ENCODE measurements at regions not wholly inside any gene's neighbourhood (a gene's known extent, or its start where the extent isn't known, plus 50 kb on each side); places are given as distances from the start of the nearest gene placed in this dataset.

DNA sequence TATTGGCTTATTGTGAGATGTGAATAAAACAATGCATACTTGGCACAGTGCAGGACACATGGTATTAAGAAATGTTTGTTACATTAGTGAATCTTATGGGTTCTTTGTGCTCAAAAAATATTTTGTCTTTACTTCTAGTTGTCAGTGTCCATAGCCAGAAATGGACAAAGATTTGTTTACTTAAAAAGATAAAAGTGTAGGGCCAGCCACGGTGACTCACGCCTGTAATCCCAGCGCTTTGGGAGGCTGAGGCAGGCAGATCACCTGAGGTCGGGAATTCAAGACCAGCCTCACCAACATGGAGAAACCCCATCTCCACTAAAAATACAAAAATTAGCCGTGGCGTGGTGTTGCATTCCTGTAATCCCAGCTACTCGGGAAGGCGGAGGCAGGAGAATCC, 654.6 kb upstream of the NEGR1 start:
- TF ChIP-seq, protein P1, sequence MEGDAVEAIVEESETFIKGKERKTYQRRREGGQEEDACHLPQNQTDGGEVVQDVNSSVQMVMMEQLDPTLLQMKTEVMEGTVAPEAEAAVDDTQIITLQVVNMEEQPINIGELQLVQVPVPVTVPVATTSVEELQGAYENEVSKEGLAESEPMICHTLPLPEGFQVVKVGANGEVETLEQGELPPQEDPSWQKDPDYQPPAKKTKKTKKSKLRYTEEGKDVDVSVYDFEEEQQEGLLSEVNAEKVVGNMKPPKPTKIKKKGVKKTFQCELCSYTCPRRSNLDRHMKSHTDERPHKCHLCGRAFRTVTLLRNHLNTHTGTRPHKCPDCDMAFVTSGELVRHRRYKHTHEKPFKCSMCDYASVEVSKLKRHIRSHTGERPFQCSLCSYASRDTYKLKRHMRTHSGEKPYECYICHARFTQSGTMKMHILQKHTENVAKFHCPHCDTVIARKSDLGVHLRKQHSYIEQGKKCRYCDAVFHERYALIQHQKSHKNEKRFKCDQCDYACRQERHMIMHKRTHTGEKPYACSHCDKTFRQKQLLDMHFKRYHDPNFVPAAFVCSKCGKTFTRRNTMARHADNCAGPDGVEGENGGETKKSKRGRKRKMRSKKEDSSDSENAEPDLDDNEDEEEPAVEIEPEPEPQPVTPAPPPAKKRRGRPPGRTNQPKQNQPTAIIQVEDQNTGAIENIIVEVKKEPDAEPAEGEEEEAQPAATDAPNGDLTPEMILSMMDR (IDR thresholded peaks at IDR 0.05; ENCODE audit: insufficient read depth, low read depth, low read length), result no peak
- H3K4me3 ChIP-seq (ENCODE audit: low read depth, low read length), result no peak overlapping the region
- no peak for DNase-seq (ENCODE audit: low read depth)

DNA sequence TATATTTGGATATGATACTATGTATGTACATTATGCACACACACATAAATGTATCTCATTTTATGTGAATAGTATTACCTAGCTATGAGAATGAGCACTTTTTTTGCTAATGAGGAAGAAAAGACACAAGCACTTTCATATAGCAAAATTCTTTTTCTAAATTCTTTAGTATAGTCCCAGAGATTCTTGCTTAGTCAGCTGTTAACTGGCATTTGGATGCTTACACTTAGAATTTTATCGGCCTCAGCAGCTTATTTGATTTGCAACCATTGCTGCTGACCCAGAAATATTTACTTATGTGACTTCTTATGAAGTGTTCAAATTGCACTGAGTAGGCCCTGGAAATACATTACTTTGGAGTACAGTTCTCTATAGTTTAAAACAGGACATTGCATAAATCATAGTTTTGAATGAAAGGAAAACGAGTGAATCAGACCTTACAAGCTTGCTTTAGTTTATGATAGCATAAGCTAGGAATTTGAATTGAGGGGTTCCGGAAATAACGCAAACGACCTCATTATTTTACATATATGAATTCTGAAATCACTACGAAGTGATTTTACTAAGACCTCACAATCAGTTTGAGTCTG, 653.9 kb upstream of the NEGR1 start:
- no peak overlapping the region for H3K4me3 ChIP-seq (ENCODE audit: low read depth, low read length)
- TF ChIP-seq, protein P1 (IDR thresholded peaks at IDR 0.05; ENCODE audit: insufficient read depth, low read depth, low read length), result no peak

DNA sequence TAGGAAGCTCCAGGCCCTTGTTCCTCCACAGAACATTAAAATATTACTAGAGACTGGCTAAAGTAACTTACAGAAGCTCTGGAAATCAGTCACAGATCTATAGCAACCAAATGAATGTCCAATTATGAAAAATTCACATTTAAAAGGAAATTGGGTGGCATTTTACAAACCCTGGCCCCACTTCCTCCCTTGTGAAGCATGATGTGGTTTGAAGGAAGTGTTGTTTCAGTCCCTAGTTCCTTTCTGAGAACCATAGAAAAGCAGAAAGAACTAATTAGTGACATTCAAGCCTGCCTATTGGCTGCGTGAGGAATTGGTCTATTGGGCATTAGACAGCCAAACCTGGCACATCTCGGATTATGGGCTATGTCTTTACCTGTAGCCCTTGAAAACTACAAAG, 649.7 kb upstream of the NEGR1 start:
- no peak for DNase-seq (ENCODE audit: low read depth)
- TF ChIP-seq, protein P1 (IDR thresholded peaks at IDR 0.05; ENCODE audit: insufficient read depth, low read depth, low read length), result no peak

More for the DNA sequence above, 653.9 kb upstream of the NEGR1 start:
- no peak for DNase-seq (ENCODE audit: low read depth)

DNA sequence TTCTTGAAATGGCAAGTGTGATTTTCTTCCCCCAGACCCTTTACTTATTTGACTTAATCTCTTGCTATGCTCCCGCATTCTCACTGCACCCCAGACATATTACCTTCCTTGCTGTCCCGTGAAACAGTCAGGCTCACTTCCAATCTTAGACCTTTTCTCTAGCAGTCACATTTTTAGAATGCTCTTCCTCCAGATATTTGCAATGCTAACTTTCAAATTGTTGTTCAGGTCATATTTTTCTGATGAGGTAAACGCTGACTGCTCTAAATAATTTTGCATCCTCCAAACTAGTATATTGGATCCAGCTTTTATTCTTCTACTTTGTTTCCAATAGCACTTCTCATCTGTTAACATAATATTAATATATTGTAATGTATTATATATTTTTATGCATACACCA, 648.2 kb upstream of the NEGR1 start:
- TF ChIP-seq, protein P1 (IDR thresholded peaks at IDR 0.05; ENCODE audit: insufficient read depth, low read depth, low read length), result no peak
- no peak for DNase-seq (ENCODE audit: low read depth)
- no peak overlapping the region for H3K4me3 ChIP-seq (ENCODE audit: low read depth, low read length)

More for the DNA sequence above, 649.7 kb upstream of the NEGR1 start:
- H3K4me3 ChIP-seq (ENCODE audit: low read depth, low read length), result no peak overlapping the region

DNA sequence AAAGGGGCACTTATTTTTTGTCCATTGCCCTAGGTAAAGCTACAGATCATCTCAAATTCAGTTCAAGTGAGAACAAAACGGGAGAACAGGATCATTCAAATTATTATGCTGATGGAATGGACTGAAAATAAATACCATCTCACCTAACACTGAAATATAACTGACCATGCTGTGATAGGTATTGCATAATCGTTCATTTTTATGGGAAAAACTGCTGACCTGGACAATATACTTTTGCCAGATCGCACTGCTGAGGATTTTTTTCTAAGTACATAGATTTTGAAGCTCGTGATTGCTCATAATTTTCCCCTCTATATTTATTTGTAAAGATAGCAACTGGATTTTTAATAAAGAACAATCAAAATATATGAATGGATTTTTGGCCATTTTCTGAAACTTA, 636.6 kb upstream of the NEGR1 start:
- H3K4me3 ChIP-seq (ENCODE audit: low read depth, low read length), result no peak overlapping the region
- TF ChIP-seq, protein P1 (IDR thresholded peaks at IDR 0.05; ENCODE audit: insufficient read depth, low read depth, low read length), result no peak
- DNase-seq (ENCODE audit: low read depth), result no peak

DNA sequence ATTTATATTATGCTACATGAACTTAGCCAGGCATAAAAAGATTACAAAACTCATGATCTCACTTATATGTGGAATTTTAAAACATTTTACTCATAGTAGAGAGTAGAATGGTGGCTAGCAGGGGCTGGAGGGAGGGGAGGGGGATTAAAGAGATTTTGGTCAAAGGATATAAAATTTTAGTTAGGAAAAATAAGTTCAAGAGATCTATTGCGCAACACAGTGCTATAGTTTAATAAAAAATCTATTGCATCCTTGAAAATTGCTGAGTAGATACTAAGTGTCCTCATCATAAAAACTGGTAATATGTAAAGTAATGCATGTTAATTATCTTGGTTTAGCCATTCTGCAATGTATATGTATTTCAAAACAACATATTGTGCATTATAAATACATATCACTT, 635.6 kb upstream of the NEGR1 start:
- H3K4me3 ChIP-seq (ENCODE audit: low read depth, low read length), result no peak overlapping the region
- TF ChIP-seq, protein P1 (IDR thresholded peaks at IDR 0.05; ENCODE audit: insufficient read depth, low read depth, low read length), result no peak
- no peak for DNase-seq (ENCODE audit: low read depth)

DNA sequence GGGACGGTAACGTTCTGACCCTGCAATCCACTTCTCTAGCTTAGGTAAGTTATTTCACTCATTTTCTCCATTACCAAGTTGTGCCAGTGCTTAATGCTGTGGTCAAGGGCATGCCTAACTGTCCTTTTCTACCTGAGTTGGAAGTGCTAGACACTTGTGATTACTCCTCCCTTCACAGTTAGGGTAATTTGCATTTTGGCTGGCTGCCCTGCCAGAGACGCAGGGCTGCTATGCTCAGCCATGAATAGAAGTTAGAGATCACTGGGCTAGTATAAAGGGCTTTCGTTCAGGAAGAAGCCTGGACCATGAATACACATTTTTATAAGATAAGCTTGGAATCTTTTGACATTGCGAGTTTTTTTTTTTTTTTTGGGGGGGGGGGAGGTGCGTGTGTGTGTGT, 633.2 kb upstream of the NEGR1 start:
- DNase-seq (ENCODE audit: low read depth), result no peak
- TF ChIP-seq, protein P1 (IDR thresholded peaks at IDR 0.05; ENCODE audit: insufficient read depth, low read depth, low read length), result no peak
- H3K4me3 ChIP-seq (ENCODE audit: low read depth, low read length), result no peak overlapping the region
